K562 (cell line): ENCODE measurements at regions not wholly inside any gene's neighbourhood (a gene's known extent, or its start where the extent isn't known, plus 50 kb on each side); places are given as distances from the start of the nearest gene placed in this dataset.

ENCODE experiments used
- ATAC-seq: fragments of 200-7000 bp; cut with Tn5 transposase; 3 replicates; pipeline ENCODE4 v1.9.1; 2020; ENCODE audit warnings: moderate library complexity
- BruUV-seq: library from RNA; stranded (reverse); fragments of 400-500 nt; replicated peaks from 2 replicates; lab custom pipeline; 2021; lab: Mats Ljungman, UMichigan
- CTCF ChIA-PET: fragments of 300-600 bp; formaldehyde crosslinking; extraction: SDS; loops from one replicate; lab custom pipeline; 2021; ENCODE audit warnings: low intra/inter-chr PET ratio; lab: Yijun Ruan, JAX
- POLR2A ChIA-PET: fragments of 300-600, 350-650 bp; sonication (Branson Sonifier 250); formaldehyde crosslinking; extraction: SDS; loops from one replicate; lab custom pipeline; 2021; ENCODE audit warnings: antibody characterized with exemption, inconsistent platforms; lab: Yijun Ruan, JAX
- DNase-seq, 4 experiments: peaks; one replicate each; pipeline versions ENCODE4 v3.0.0 to v3.0.0-alpha.2; 2011 to 2018; ENCODE audit warnings: low spot score in 3 of 4, mixed read lengths in 3 of 4; ENCODE audit errors: extremely low read depth in 1 of 4
- FAIRE-seq: peaks from 2 replicates; lab custom pipeline; 2011; peaks lifted over from hg19 to GRCh38; lab: Jason Lieb, UNC
- H2AFZ ChIP-seq: 2 replicates; pipeline ENCODE4 v1.6.0; 2011; ENCODE audit warnings: low read depth, low read length, control low read depth, inconsistent platforms
- H3K27ac ChIP-seq: fragments of 200-600 bp; 3 replicates; pipeline ENCODE4 v1.8.0; 2011; ENCODE audit warnings: low read depth, mild to moderate bottlenecking, control low read depth, inconsistent platforms, low read length, moderate library complexity, mixed read lengths; ENCODE audit errors: extremely low read depth
- H3K27me3 ChIP-seq, 2 experiments: fragments of 300-600 bp in 1 of 2; 2 replicates in 1 of 2; 3 replicates in 1 of 2; pipeline versions ENCODE4 v1.6.0 to v1.8.0; 2011; ENCODE audit warnings: inconsistent platforms in 2 of 2, low read length in 2 of 2, mild to moderate bottlenecking in 1 of 2, mixed read lengths in 1 of 2, moderate library complexity in 1 of 2; ENCODE audit not compliant: control insufficient read depth in 2 of 2, insufficient read depth in 2 of 2
- H3K36me3 ChIP-seq: fragments of 300-600 bp; 3 replicates; pipeline ENCODE4 v1.8.0; 2011; ENCODE audit warnings: mild to moderate bottlenecking, low read length, inconsistent platforms; ENCODE audit not compliant: control insufficient read depth, insufficient read depth
- H3K4me1 ChIP-seq, 2 experiments: fragments of 200-600 bp in 1 of 2; replicated peaks in 1 of 2; 2 replicates in 1 of 2; 3 replicates in 1 of 2; pipeline versions ENCODE4 v1.5.1 to v1.8.0; 2011; ENCODE audit warnings: inconsistent platforms in 2 of 2, low read length in 2 of 2, mild to moderate bottlenecking in 1 of 2, mixed read lengths in 1 of 2, moderate library complexity in 1 of 2; ENCODE audit not compliant: control insufficient read depth in 2 of 2, insufficient read depth in 2 of 2
- H3K4me2 ChIP-seq: 2 replicates; pipeline ENCODE4 v1.6.1; 2011; ENCODE audit warnings: low read length, control low read depth, inconsistent platforms, mixed read lengths; ENCODE audit not compliant: insufficient read depth
- H3K4me3 ChIP-seq: fragments of 200-600 bp; sonication (generic), shearing (Covaris generic); 2 replicates; pipeline ENCODE4 v1.5.1; 2016; ENCODE audit warnings: control low read depth, inconsistent platforms
- H3K79me2 ChIP-seq: fragments of 200-600 bp; 3 replicates; pipeline ENCODE4 v1.8.0; 2011; ENCODE audit warnings: low read length, inconsistent platforms; ENCODE audit not compliant: control insufficient read depth, insufficient read depth
- H3K9ac ChIP-seq, 2 experiments: 2 replicates each; pipeline versions ENCODE4 v1.6.0 to v1.6.1; 2011; ENCODE audit warnings: low read depth in 2 of 2, low read length in 2 of 2, control low read depth in 1 of 2, inconsistent platforms in 1 of 2, mild to moderate bottlenecking in 1 of 2, mixed read lengths in 1 of 2; ENCODE audit not compliant: insufficient read depth in 1 of 2
- H3K9me1 ChIP-seq: one replicate; pipeline ENCODE4 v1.6.0; 2011; ENCODE audit warnings: inconsistent platforms, mild to moderate bottlenecking, low read length, moderate library complexity; ENCODE audit not compliant: control insufficient read depth, insufficient read depth
- H3K9me3 ChIP-seq: replicated peaks from 2 replicates; pipeline ENCODE4 v1.5.1; 2011; ENCODE audit warnings: low read depth, low read length, inconsistent platforms; ENCODE audit not compliant: control insufficient read depth, insufficient read depth
- H4K20me1 ChIP-seq: replicated peaks from 2 replicates; pipeline ENCODE4 v1.6.1; 2011; ENCODE audit warnings: low read length, inconsistent platforms, mixed read lengths; ENCODE audit not compliant: control insufficient read depth, insufficient read depth
- AFF4 ChIP-seq: sonication (generic); formaldehyde crosslinking; IDR thresholded peaks from 2 replicates; pipeline ENCODE4 v1.8.0; 2023; ENCODE audit warnings: mild to moderate bottlenecking, missing genetic modification reagents
- CHCHD3 ChIP-seq: fragments of 250-450 bp; sonication (Bioruptor Pico); IDR thresholded peaks from 2 replicates; pipeline ENCODE4 v2.1.2; 2022; ENCODE audit warnings: mild to moderate bottlenecking
- CHD2 ChIP-seq: IDR thresholded peaks from 2 replicates; pipeline ENCODE4 v1.6.1; 2011; ENCODE audit warnings: low read depth, low read length
- FUS ChIP-seq: fragments of 200-400 bp; formaldehyde crosslinking; optimal IDR thresholded peaks from 2 replicates; pipeline ENCODE3; 2017; ENCODE audit warnings: low read depth, low read length
- IRF9 ChIP-seq: fragments of 450-650 bp; IDR thresholded peaks from 2 replicates; pipeline ENCODE4 v1.6.1; 2016; ENCODE audit warnings: missing biosample characterization, missing genetic modification characterization
- NFE2 ChIP-seq: IDR thresholded peaks from 2 replicates; pipeline ENCODE4 v1.6.1; 2014; ENCODE audit warnings: antibody characterized with exemption, low read depth
- RBM22 ChIP-seq: fragments of 200-400 bp; formaldehyde crosslinking; IDR thresholded peaks from 2 replicates; pipeline ENCODE4 v1.6.1; 2018; ENCODE audit warnings: low read length, low read depth; ENCODE audit not compliant: poor library complexity, severe bottlenecking
- SIX5 ChIP-seq, 2 experiments: IDR thresholded peaks; 2 replicates each; pipeline ENCODE4 v1.6.1; 2011; ENCODE audit warnings: low read length in 2 of 2, borderline replicate concordance in 1 of 2, low read depth in 1 of 2, mild to moderate bottlenecking in 1 of 2, moderate library complexity in 1 of 2; ENCODE audit not compliant: insufficient read depth in 1 of 2
- SMC3 ChIP-seq: conservative IDR thresholded peaks from 2 replicates; pipeline ENCODE4 v1.6.1; 2011; ENCODE audit warnings: low read depth, low read length, improper control_type of control experiment; ENCODE audit not compliant: insufficient read depth
- ZBTB8A ChIP-seq: fragments of 450-650 bp; IDR thresholded peaks from 2 replicates; pipeline ENCODE4 v1.6.1; 2018; ENCODE audit warnings: mild to moderate bottlenecking, moderate library complexity; ENCODE audit not compliant: partially characterized antibody
- ZNF212 ChIP-seq: fragments of 450-650 bp; formaldehyde crosslinking; IDR thresholded peaks from 2 replicates; pipeline ENCODE4 v1.4.0; 2020; ENCODE audit warnings: mild to moderate bottlenecking
- ZNF41 ChIP-seq: fragments of 250-450 bp; sonication (Bioruptor Pico); conservative IDR thresholded peaks from 2 replicates; pipeline ENCODE4 v1.4.0; 2020; ENCODE audit warnings: mild to moderate bottlenecking
- ZNF584 ChIP-seq: fragments of 200-800 bp; sonication (Bioruptor generic); IDR thresholded peaks from 2 replicates; pipeline ENCODE4 v1.6.1; 2016; ENCODE audit warnings: low read depth, mild to moderate bottlenecking, missing genetic modification characterization, missing compliant biosample characterization
- WGBS: fragments of 100-300 bp; shearing (Covaris generic); methylation state at CpG from one replicate; pipeline ENCODE4 v1.1.6; 2016; ENCODE audit warnings: low coverage, mixed read lengths; ENCODE audit not compliant: insufficient coverage; ENCODE audit errors: missing lambda C conversion rate; 5-methylcytosine and 5-hydroxymethylcytosine counted together
- in situ Hi-C: fragments of 300-500 bp; cut with MboI; formaldehyde crosslinking; loops from 4 replicates; pipeline ENCODE4 v1.15.0; 2018; ENCODE audit warnings: inconsistent platforms, mixed read lengths
- intact Hi-C: fragments of 100-400 bp; cut with micrococcal nuclease; formaldehyde crosslinking; loops from 2 replicates; pipeline ENCODE4 v1.14.2; 2022

GRCh38 chr11:38547462-38547861 lies 1949.4 kb upstream of the RAG2 start:
- no peaks in the 10 kb centered on the region for H3K9me3 ChIP-seq
- intact Hi-C loops: no loop called here
- in situ Hi-C loops: no loop called here
- no TSS peak for BruUV-seq
- no peaks in the 10 kb centered on the region for H3K79me2 ChIP-seq
- WGBS: 47% methylated on average over 1 of the region's 1 CpG
- POLR2A ChIA-PET: no interaction called here
- H3K4me1 ChIP-seq: peaks cover 0 to 7% of the 10 kb centered on the region in 2 experiments; a peak in 2 of 5 replicates
- ATAC-seq (no peak), FAIRE-seq (no peak), DNase-seq (no peak)
- CTCF ChIA-PET: interaction anchor here (0.7 kb wide), 1 partner anchor 1729 kb away, joined by 3 read pairs; no protein-coding TSS in a partner anchor
- H3K9me1 ChIP-seq: no peaks in the 10 kb centered on the region
- no peaks in the 10 kb centered on the region for H3K27me3 ChIP-seq
- H2AFZ ChIP-seq: no peak overlapping the region
- TF ChIP-seq CHCHD3 (no peak), IRF9 (tag) (no peak), ZBTB8A (no peak), ZNF212 (CRISPR knock-in tag) (no peak), CHD2 (no peak), ZNF41 (CRISPR knock-in tag) (no peak), SIX5 (IDR thresholded peaks at IDR 0.05; ENCODE audit: borderline replicate concordance in 1 of 2, insufficient read depth in 1 of 2, low read depth in 1 of 2, low read length in 2 of 2) (no peak), RBM22 (no peak), AFF4 (CRISPR knock-in tag) (no peak), ZNF584 (CRISPR knock-in tag) (no peak), NFE2 (no peak), SMC3 (no peak), FUS (no peak)
- H3K36me3 ChIP-seq: no peaks in the 10 kb centered on the region
- no peak overlapping the region for H3K27ac ChIP-seq
- H3K4me3 ChIP-seq: no peak overlapping the region
- H3K4me2 ChIP-seq: no peak overlapping the region
- H4K20me1 ChIP-seq: no peaks in the 10 kb centered on the region
- H3K9ac ChIP-seq: no peak overlapping the region
